SK-N-SH (cell line): ENCODE measurements at regions not wholly inside any gene's neighbourhood (a gene's known extent, or its start where the extent isn't known, plus 50 kb on each side); places are given as distances from the start of the nearest gene placed in this dataset.

ENCODE experiments used
- EP300 ChIP-seq, 2 experiments: IDR thresholded peaks; 2 replicates each; pipeline versions ENCODE4 v1.4.0 to v1.6.1; 2012; ENCODE audit warnings: borderline replicate concordance in 1 of 2, low read depth in 1 of 2, low read length in 1 of 2
- EZH2phosphoT487 ChIP-seq: fragments of 200-600 bp; sonication (generic); IDR thresholded peaks from 2 replicates; pipeline ENCODE4 v1.6.1; 2017; ENCODE audit warnings: low read depth, mixed run types, mild to moderate bottlenecking, antibody characterized with exemption, moderate library complexity, borderline replicate concordance
- JUND ChIP-seq: IDR thresholded peaks from 2 replicates; pipeline ENCODE4 v1.4.0; 2012
- POLR2AphosphoS5 ChIP-seq: IDR thresholded peaks from 2 replicates; pipeline ENCODE4 v1.6.1; 2012; ENCODE audit warnings: low read depth, low read length
- RCOR1 ChIP-seq: fragments of 150-350 bp; IDR thresholded peaks from 2 replicates; pipeline ENCODE4 v1.6.1; 2017; ENCODE audit warnings: antibody characterized with exemption, low read length
- RFX5 ChIP-seq: IDR thresholded peaks from 2 replicates; pipeline ENCODE4 v1.6.1; 2012; ENCODE audit warnings: mild to moderate bottlenecking, improper control_type of control experiment, low read length
- TAF1 ChIP-seq: IDR thresholded peaks from 2 replicates; pipeline ENCODE4 v1.6.1; 2012; ENCODE audit warnings: low read depth, mild to moderate bottlenecking, low read length, moderate library complexity, borderline replicate concordance
- TF ChIP-seq, protein P1 (sequence below): fragments of 200-600 bp; sonication (generic); IDR thresholded peaks from 2 replicates; pipeline ENCODE4 v1.6.1; 2017; ENCODE audit warnings: antibody characterized with exemption, mild to moderate bottlenecking, moderate library complexity
- TF ChIP-seq, protein P2 (sequence below): IDR thresholded peaks from 2 replicates; pipeline ENCODE4 v1.4.0; 2012; ENCODE audit warnings: low read depth

DNA sequence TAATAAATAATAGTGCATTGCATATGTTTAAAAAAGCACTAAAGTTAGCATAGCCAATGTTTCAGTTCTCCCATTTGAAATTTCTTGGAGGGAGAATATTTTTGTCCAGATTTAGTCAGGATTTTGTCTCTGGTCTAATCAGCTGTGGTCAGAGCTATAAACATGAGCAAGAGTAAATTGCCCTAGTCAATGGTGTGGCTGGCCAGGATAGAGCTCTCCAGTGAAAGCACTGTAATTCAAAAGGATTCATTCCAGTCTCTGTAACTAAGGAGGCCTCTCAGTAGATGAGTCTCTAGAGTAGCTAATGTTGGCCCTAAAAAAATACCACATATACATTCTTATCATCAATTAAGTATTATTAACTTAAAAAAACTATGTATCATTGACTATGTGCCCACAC is 241.6 kb downstream of the CDCA7 start:
- TF ChIP-seq RCOR1 (no peak), RFX5 (no peak), EZH2phosphoT487 (no peak), EP300 (IDR thresholded peaks at IDR 0.05; ENCODE audit: borderline replicate concordance in 1 of 2, low read depth in 1 of 2, low read length in 1 of 2) (no peak), POLR2AphosphoS5 (no peak), TAF1 (no peak), JUND (no peak)
- TF ChIP-seq, protein P1, sequence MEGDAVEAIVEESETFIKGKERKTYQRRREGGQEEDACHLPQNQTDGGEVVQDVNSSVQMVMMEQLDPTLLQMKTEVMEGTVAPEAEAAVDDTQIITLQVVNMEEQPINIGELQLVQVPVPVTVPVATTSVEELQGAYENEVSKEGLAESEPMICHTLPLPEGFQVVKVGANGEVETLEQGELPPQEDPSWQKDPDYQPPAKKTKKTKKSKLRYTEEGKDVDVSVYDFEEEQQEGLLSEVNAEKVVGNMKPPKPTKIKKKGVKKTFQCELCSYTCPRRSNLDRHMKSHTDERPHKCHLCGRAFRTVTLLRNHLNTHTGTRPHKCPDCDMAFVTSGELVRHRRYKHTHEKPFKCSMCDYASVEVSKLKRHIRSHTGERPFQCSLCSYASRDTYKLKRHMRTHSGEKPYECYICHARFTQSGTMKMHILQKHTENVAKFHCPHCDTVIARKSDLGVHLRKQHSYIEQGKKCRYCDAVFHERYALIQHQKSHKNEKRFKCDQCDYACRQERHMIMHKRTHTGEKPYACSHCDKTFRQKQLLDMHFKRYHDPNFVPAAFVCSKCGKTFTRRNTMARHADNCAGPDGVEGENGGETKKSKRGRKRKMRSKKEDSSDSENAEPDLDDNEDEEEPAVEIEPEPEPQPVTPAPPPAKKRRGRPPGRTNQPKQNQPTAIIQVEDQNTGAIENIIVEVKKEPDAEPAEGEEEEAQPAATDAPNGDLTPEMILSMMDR, result no peak
- TF ChIP-seq, protein P2, sequence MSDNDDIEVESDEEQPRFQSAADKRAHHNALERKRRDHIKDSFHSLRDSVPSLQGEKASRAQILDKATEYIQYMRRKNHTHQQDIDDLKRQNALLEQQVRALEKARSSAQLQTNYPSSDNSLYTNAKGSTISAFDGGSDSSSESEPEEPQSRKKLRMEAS, result no peak
